NOMO-1 treated with DMSO at 0.1 percent for 48 hours (cell line): ENCODE measurements at regions not wholly inside any gene's neighbourhood (a gene's known extent, or its start where the extent isn't known, plus 50 kb on each side); places are given as distances from the start of the nearest gene placed in this dataset.
"Not testable (repeated sequence)": the region's sequence is repeated elsewhere in the genome, so short reads cannot be mapped to it uniquely, and the experiment has no call there.

Source experiments
- DNase-seq: peaks from one replicate; lab custom pipeline; 2025; ENCODE audit not compliant: unreplicated experiment; lab: John Stamatoyannopoulos, UW

GRCh38 chr1:147348592-147348991 is 106.1 kb downstream of the CHD1L start:
- DNase-seq, result not testable (repeated sequence)

DNA sequence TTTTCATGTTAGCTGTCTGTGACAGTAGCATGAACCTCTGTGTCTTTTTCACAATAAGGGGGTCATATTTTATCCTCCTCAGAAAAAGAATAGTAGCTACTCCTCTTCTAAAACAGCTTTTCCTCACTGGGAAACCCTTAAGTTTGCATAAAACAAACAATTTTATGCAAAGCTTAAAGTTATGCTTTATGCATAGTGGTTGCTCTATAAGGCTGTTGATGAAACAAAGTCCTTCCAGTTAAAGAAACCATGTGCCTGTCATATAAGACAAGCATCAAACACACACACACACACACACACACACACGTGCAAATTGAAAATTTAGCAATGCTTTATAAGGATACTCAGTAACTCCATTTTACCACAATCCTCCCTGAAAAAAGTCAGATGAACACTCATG is 107.0 kb downstream of the CHD1L start:
- no peak for DNase-seq

DNA sequence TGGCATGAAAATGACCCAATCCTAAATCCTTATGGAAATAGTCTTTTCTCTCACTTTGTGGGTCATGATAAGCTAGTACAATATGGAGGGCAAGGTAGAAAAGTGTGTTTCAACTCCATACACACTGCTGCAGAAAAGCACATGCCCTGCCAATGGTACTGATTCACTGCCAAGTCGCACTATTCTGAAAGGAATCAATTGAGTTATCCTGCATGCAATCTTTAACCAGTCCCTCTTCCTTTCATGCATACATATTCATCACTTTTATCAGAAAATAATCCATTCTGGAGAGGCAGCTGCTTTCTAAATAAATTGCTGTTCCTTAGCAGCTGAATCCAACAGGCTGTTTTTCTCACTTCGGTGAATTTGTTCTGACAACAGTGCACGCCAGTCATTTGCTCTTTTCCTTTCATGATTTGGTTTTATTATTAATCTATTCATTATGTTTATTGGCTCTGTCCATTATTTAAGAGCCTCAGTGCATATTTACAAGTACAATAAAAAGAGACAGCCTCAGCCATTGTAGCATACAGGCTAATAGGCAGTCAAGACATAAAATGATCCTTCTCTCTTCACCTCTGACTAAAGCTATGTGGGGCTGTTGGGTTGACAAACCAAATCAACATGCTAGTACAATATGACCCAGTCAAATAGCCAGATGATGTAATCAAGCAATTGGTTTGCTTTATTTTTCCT is 108.8 kb downstream of the CHD1L start:
- DNase-seq, result no peak

- DNase-seq, result no peak
Measured at GRCh38 chr1:147377263-147378246, 135.1 kb downstream of the CHD1L start.

- no peak for DNase-seq
Measured at GRCh38 chr1:147379889-147380288, 137.4 kb downstream of the CHD1L start.

GRCh38 chr1:147384804-147385203 is 142.3 kb downstream of the CHD1L start:
- DNase-seq, result no peak

GRCh38 chr1:147388969-147389368 is 146.5 kb downstream of the CHD1L start:
- DNase-seq, result no peak

GRCh38 chr1:147389532-147390184 is 147.2 kb downstream of the CHD1L start:
- DNase-seq, result peak; percentile 24

GRCh38 chr1:147390185-147390542 is 147.7 kb downstream of the CHD1L start:
- no peak for DNase-seq

- no peak for DNase-seq
Measured at GRCh38 chr1:147391114-147391513, 148.6 kb downstream of the CHD1L start.

- DNase-seq, result not testable (repeated sequence)
Measured at GRCh38 chr1:147402326-147403045, 138.8 kb upstream of the BCL9 start.

DNA sequence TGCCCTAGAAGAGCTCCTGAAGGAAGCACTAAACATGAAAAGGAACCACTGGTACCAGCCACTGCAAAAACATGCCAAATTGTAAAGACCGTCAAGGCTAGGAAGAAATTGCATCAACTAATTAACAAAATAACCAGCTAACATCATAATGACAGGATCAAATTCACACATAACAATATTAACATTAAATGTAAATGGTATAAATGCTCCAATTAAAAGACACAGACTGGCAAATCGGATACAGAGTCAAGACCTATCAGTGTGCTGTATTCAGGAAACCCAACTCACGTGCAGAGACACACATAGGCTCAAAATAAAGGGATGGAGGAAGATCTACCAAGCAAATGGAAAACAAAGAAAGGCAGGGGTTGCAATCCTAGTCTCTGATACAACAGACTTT is 137.0 kb upstream of the BCL9 start:
- not testable (repeated sequence) for DNase-seq

- no peak for DNase-seq
Measured at GRCh38 chr1:147409886-147410285, 131.4 kb upstream of the BCL9 start.

- DNase-seq, result no peak
Measured at GRCh38 chr1:147413110-147413605, 128.1 kb upstream of the BCL9 start.

DNA sequence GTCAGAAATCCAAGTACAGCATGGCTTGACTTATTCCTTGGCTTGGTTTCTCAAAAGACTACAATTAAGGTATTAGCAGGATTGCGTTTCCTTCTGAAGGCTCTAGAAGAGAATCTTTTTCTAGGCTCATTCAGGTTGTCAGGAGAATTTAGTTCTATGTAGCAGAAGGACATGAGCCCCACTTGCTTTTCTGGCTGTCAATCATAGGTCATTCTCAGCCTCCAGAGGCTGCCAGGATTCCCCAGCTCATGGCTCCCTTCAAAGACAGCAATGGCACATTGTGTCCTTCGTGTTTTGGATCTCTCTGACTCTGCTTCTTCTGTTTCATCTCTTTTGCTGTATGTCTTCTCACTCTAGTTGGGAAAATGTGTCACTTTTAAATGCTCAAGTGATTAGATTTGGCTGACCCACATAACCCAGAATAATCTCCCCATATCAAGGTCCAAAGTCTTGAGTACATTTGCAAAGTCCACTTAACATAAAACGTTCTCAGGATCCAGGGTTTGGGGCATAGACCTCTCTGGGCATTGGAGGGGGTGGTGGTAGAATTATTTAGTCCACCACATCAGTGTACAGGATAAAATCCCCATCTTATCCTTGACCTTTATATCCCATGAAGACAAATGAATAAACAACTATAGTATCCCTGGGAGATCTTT is 126.7 kb upstream of the BCL9 start:
- no peak for DNase-seq

GRCh38 chr1:147417024-147417423 is 124.3 kb upstream of the BCL9 start:
- no peak for DNase-seq

- DNase-seq, result not testable (repeated sequence)
Measured at GRCh38 chr1:147423100-147423827, 118.0 kb upstream of the BCL9 start.

DNA sequence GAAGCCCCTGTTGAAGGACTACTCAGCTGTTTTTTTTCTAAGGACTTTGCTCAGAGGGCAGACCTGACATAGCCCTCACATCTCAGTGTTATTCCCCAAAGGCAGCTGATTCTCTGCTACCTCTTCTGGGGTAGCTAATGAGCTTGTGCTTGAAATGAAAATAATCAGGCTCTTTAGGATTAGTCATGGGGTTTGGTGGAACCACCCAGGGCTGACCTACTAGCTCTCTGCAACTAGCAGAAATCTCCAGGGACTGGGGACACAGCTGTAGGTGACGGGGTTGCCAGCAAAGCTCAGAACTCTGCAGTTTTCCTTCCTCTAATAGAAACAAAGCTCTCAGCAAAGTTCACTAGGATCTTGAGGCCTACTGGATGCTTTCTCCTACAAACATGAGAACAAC is 106.4 kb upstream of the BCL9 start:
- DNase-seq, result no peak

- DNase-seq, result no peak
Measured at GRCh38 chr1:147444381-147444780, 96.9 kb upstream of the BCL9 start.

DNA sequence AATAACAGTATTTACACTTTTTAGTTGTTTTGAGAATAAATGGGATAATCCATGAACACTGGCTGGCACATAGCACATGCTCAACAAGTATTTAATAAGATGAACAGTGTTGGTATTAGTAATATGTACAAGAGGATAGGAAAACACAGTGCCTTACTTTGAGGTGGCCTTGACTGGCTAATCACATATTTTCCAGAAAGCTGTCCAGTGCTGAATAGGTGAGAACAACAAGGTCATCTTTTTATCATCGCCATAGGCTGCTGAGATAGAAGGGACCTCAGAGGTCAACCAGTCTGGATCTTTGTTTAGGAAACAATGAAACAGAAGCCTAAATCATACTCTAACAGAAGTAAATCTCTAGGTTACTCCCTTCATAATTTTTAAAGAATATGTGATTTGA is 89.7 kb upstream of the BCL9 start:
- DNase-seq, result no peak
